KMS-11 (cell line): ENCODE measurements at regions not wholly inside any gene's neighbourhood (a gene's known extent, or its start where the extent isn't known, plus 50 kb on each side); places are given as distances from the start of the nearest gene placed in this dataset.

Experiments
- H2AFZ ChIP-seq: fragments of 200-600 bp; sonication (generic); 2 replicates; pipeline ENCODE4 v1.6.1; 2016; ENCODE audit warnings: antibody characterized with exemption, mixed run types, low read depth
- H3K27ac ChIP-seq: fragments of 200-600 bp; sonication (generic); 2 replicates; pipeline ENCODE4 v1.6.1; 2016; ENCODE audit warnings: mild to moderate bottlenecking, mixed run types
- H3K27me3 ChIP-seq: fragments of 200-600 bp; sonication (generic); 2 replicates; pipeline ENCODE4 v1.6.1; 2017; ENCODE audit warnings: mild to moderate bottlenecking, low read depth, mixed run types, moderate library complexity; ENCODE audit not compliant: insufficient read depth
- H3K36me3 ChIP-seq: fragments of 200-600 bp; sonication (generic); 2 replicates; pipeline ENCODE4 v1.6.1; 2017; ENCODE audit warnings: mild to moderate bottlenecking, mixed run types; ENCODE audit not compliant: insufficient read depth
- H3K4me1 ChIP-seq: fragments of 200-600 bp; sonication (generic); 2 replicates; pipeline ENCODE4 v1.6.1; 2016; ENCODE audit warnings: mild to moderate bottlenecking, low read depth, mixed run types; ENCODE audit not compliant: poor library complexity, severe bottlenecking
- H3K4me2 ChIP-seq: fragments of 200-600 bp; sonication (generic); 2 replicates; pipeline ENCODE4 v1.7.0; 2016; ENCODE audit warnings: mild to moderate bottlenecking, mixed run types
- H3K4me3 ChIP-seq: fragments of 200-600 bp; sonication (generic); IDR thresholded peaks from 2 replicates; pipeline ENCODE4 v1.6.1; 2017; ENCODE audit warnings: low read depth, low read length, mixed read lengths; ENCODE audit not compliant: insufficient read depth
- H3K79me2 ChIP-seq: fragments of 200-600 bp; sonication (generic); 2 replicates; pipeline ENCODE4 v1.6.1; 2016; ENCODE audit warnings: low read depth, mixed run types; ENCODE audit not compliant: insufficient read depth
- H3K9ac ChIP-seq: fragments of 200-600 bp; sonication (generic); 2 replicates; pipeline ENCODE4 v1.6.1; 2016; ENCODE audit warnings: mild to moderate bottlenecking, mixed run types
- H4K20me1 ChIP-seq: fragments of 200-600 bp; sonication (generic); 2 replicates; pipeline ENCODE4 v1.6.1; 2016; ENCODE audit warnings: mild to moderate bottlenecking, mixed run types; ENCODE audit not compliant: insufficient read depth
- CTCF ChIP-seq: fragments of 200-600 bp; sonication (generic); conservative IDR thresholded peaks from 2 replicates; pipeline ENCODE4 v1.6.1; 2017; ENCODE audit warnings: low read depth, mild to moderate bottlenecking, antibody characterized with exemption, low read length, moderate library complexity, mixed read lengths

DNA sequence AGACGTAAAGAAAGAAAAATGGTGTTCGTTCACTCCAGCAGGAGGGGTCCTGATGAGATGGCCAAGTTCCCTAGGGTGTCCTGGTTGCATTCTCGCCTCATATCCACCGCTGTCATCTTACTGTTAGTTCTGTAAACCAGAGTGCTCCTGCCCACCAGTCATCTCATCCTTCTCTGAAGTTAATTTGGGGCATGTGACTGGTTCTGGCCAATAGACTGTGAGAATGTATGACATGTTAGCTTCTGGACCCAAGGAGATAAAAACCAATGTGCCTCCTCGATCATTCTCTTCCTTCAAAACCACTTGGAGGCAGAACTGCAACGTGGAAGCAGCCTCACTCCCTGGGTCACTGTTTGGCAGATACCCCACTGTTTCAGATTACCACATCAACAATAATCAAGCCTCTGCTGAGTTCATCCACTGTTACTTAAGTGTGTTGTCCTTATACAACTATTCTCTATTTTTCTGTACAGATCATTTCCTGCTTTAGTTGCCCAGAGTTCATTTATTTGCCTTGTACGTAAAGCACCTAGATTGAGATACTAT is 759.1 kb downstream of the TSN start:
- H3K4me2 ChIP-seq, result no peak overlapping the region

GRCh38 chr2:122515731-122516290 is 760.4 kb downstream of the TSN start:
- no peak overlapping the region for H3K27ac ChIP-seq
- H3K4me1 ChIP-seq, result no peaks in the 10 kb centered on the region
- H3K9ac ChIP-seq, result no peak overlapping the region
- H3K36me3 ChIP-seq, result no peaks in the 10 kb centered on the region
- no peaks in the 10 kb centered on the region for H3K79me2 ChIP-seq
- no peaks in the 10 kb centered on the region for H4K20me1 ChIP-seq
- no peak for TF ChIP-seq CTCF
- no peak overlapping the region for H3K4me2 ChIP-seq
- H2AFZ ChIP-seq, result no peak overlapping the region
- H3K4me3 ChIP-seq, result no peak overlapping the region
- no peaks in the 10 kb centered on the region for H3K27me3 ChIP-seq

More for the DNA sequence above, 759.1 kb downstream of the TSN start:
- Histone ChIP-seq H3K79me2 (no peaks in the 10 kb centered on the region), H2AFZ (no peak overlapping the region), H3K9ac (no peak overlapping the region), H3K4me3 (no peak overlapping the region), H3K36me3 (no peaks in the 10 kb centered on the region), H3K27me3 (no peaks in the 10 kb centered on the region), H4K20me1 (no peaks in the 10 kb centered on the region), H3K4me1 (no peaks in the 10 kb centered on the region), H3K27ac (no peak overlapping the region)
- no peak for TF ChIP-seq CTCF

DNA sequence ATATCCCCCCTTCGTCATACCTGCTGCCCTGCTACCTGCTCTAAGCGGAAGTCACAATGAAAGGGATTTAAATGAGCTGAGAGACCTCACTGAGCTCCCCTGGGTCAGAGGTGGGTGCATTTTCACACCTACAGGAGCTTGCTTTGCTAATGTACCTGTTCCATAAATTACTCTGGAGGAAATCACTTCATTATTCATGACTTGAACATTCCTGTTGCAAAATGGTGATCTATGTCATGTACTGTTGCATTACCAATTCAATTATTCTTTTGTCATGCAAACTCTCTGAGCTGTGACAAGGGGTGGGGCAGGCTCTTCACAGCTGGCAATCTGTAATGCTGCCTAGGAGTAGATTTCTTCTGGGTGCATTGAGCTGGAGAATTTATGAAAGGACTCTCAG is 761.3 kb downstream of the TSN start:
- H3K79me2 ChIP-seq, result no peaks in the 10 kb centered on the region
- no peak overlapping the region for H3K9ac ChIP-seq
- no peaks in the 10 kb centered on the region for H3K36me3 ChIP-seq
- no peak overlapping the region for H3K4me2 ChIP-seq
- no peaks in the 10 kb centered on the region for H3K4me1 ChIP-seq
- no peak overlapping the region for H3K4me3 ChIP-seq
- H2AFZ ChIP-seq, result no peak overlapping the region
- H3K27me3 ChIP-seq, result no peaks in the 10 kb centered on the region
- H4K20me1 ChIP-seq, result no peaks in the 10 kb centered on the region
- TF ChIP-seq CTCF, result no peak
- H3K27ac ChIP-seq, result no peak overlapping the region

- Histone ChIP-seq H3K4me3 (no peak overlapping the region), H3K9ac (no peak overlapping the region), H2AFZ (no peak overlapping the region), H3K27ac (no peak overlapping the region), H4K20me1 (no peaks in the 10 kb centered on the region), H3K79me2 (no peaks in the 10 kb centered on the region), H3K4me1 (no peaks in the 10 kb centered on the region), H3K27me3 (no peaks in the 10 kb centered on the region), H3K4me2 (no peak overlapping the region), H3K36me3 (no peaks in the 10 kb centered on the region)
- peak; percentile 13; the same call in 1 of the 2 replicates for TF ChIP-seq CTCF
Measured at GRCh38 chr2:122519366-122519765, 763.9 kb downstream of the TSN start.
